ENCODE measurements at regions not wholly inside any gene's neighbourhood (a gene's known extent, or its start where the extent isn't known, plus 50 kb on each side); places are given as distances from the start of the nearest gene placed in this dataset.
A peak's percentile ranks its signal among the peaks of the same experiment; 100 is the strongest.

DNA sequence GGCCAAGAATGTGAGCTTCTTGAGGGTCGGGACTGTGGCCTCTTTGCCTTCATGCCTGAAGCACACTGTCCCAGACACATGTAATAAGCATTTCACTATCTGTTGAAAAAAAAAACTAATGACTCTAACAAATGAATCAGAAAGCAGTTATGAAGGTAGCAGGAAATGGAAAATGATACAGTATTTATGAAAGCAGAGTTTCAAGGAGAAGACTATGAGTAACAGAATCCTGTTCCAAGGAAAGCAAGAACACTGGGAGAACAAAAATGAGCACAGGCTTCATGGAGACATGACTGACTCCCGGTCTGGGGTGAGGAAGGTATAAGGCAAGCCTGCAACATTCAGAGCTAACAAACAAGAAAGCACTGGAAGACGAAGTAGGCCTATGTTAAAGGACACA is 190.8 kb downstream of the RNF152 start:
- H3K27me3 ChIP-seq (ENCODE audit: control insufficient read depth, insufficient read depth, low read length) = no peaks in the 10 kb centered on the region
- DNase-seq (ENCODE audit: low read depth) (peak; percentile 85), FAIRE-seq (no peak)

DNA sequence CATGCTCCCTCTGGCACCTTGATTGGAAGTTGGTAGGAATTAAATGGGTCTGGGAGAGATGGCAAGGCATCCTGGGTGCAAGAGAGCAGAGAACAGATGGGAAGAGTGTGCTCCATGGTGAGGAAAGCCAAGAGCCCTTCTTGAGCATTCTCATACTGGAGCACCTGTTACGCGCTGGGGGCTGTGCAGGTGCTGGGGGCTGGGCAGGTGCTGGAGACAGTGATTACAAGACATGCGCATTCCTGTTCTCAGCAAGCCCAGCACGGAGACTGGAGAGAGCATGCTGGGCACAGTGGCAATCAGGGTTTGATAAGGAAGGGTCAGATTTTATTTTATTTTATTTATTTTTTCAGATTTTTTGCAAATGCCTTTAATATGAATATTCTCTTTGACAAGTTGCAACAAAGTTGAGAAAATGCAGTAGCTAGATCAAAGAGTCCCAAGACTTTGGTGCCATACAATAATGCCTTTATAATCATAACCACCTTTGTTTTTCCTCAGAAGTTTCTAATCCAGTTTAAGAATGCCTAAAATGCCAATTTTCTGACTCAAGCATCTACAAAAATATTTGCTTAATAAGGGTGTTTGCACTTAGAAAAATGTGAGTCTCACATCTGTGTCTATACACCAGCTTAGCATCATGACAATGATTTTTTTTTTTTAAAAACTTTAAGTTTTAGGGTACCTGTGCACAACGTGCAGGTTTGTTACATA is 193.3 kb downstream of the RNF152 start:
- TF ChIP-seq, protein P1, sequence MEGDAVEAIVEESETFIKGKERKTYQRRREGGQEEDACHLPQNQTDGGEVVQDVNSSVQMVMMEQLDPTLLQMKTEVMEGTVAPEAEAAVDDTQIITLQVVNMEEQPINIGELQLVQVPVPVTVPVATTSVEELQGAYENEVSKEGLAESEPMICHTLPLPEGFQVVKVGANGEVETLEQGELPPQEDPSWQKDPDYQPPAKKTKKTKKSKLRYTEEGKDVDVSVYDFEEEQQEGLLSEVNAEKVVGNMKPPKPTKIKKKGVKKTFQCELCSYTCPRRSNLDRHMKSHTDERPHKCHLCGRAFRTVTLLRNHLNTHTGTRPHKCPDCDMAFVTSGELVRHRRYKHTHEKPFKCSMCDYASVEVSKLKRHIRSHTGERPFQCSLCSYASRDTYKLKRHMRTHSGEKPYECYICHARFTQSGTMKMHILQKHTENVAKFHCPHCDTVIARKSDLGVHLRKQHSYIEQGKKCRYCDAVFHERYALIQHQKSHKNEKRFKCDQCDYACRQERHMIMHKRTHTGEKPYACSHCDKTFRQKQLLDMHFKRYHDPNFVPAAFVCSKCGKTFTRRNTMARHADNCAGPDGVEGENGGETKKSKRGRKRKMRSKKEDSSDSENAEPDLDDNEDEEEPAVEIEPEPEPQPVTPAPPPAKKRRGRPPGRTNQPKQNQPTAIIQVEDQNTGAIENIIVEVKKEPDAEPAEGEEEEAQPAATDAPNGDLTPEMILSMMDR (IDR thresholded peaks at IDR 0.05; ENCODE audit: insufficient read depth, low read length, severe bottlenecking) = no peak
- DNase-seq (ENCODE audit: low read depth) = no peak
- Histone ChIP-seq H3K36me3 (ENCODE audit: control insufficient read depth, insufficient read depth, low read length) (no peaks in the 10 kb centered on the region), H3K27me3 (ENCODE audit: control insufficient read depth, insufficient read depth, low read length) (no peaks in the 10 kb centered on the region), H3K4me3 (ENCODE audit: low read depth, low read length) (no peak overlapping the region)
- no peak for FAIRE-seq

More for the DNA sequence above, 190.8 kb downstream of the RNF152 start:
- H3K4me3 ChIP-seq (ENCODE audit: low read depth, low read length) = no peak overlapping the region
- no peaks in the 10 kb centered on the region for H3K36me3 ChIP-seq (ENCODE audit: control insufficient read depth, insufficient read depth, low read length)
- TF ChIP-seq, protein P1 (IDR thresholded peaks at IDR 0.05; ENCODE audit: insufficient read depth, low read length, severe bottlenecking) = no peak

DNA sequence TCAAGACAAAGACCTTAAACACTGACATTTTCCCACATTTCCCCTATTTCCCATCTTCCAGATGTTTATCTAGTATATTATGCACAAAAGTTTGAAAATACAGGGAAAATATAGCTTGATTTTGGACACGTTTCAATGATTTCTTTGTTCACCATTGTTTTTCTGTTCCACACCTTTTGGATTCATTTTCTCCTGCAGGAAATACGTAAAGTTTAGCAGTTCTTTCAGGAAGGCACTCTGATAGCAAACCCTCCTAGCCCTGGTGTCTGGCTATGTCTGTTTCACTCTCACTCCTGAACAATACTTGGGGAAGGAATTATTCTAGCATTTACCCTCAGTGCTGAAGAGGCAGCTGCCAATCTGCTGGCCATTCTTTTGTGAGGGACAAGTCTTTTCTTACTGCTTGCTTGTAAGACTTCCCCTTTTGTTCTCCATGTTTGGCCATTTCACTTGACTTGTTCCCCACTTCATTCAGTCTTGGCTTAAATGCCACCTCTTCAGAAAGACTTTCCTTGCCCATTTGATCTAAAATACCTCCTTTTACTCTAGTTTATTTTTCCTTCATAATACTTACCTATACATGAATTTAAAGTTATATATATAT is 195.4 kb downstream of the RNF152 start:
- DNase-seq (ENCODE audit: low read depth) (no peak), FAIRE-seq (no peak)
- TF ChIP-seq, protein P1 (IDR thresholded peaks at IDR 0.05; ENCODE audit: insufficient read depth, low read length, severe bottlenecking) = no peak

DNA sequence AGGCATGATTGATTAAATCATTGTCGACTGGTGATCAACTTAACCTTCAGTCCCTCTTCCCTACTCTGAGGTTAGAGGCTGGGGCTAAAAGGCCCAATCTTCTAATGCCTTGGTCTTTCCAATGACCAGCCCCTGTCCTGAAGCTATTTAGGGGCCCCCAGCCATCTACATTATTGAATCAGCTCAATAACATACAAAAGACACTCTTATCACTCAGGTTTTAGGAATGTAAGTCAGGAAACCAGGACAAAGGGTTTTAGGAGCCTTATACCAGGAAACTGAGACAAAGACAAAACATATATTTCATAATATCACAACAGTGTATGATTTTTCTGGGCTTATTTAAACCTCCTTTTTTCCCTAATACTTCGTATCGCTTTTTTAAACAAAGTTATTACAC is 198.6 kb downstream of the RNF152 start:
- TF ChIP-seq, protein P1 (IDR thresholded peaks at IDR 0.05; ENCODE audit: insufficient read depth, low read length, severe bottlenecking) = no peak
- H3K27me3 ChIP-seq (ENCODE audit: control insufficient read depth, insufficient read depth, low read length) = no peaks in the 10 kb centered on the region
- FAIRE-seq (no peak), DNase-seq (ENCODE audit: low read depth) (peak; percentile 33)
- H3K36me3 ChIP-seq (ENCODE audit: control insufficient read depth, insufficient read depth, low read length) = no peaks in the 10 kb centered on the region
- no peak overlapping the region for H3K4me3 ChIP-seq (ENCODE audit: low read depth, low read length)

More for the DNA sequence above, 195.4 kb downstream of the RNF152 start:
- no peak overlapping the region for H3K4me3 ChIP-seq (ENCODE audit: low read depth, low read length)
- no peaks in the 10 kb centered on the region for H3K36me3 ChIP-seq (ENCODE audit: control insufficient read depth, insufficient read depth, low read length)
- no peaks in the 10 kb centered on the region for H3K27me3 ChIP-seq (ENCODE audit: control insufficient read depth, insufficient read depth, low read length)

DNA sequence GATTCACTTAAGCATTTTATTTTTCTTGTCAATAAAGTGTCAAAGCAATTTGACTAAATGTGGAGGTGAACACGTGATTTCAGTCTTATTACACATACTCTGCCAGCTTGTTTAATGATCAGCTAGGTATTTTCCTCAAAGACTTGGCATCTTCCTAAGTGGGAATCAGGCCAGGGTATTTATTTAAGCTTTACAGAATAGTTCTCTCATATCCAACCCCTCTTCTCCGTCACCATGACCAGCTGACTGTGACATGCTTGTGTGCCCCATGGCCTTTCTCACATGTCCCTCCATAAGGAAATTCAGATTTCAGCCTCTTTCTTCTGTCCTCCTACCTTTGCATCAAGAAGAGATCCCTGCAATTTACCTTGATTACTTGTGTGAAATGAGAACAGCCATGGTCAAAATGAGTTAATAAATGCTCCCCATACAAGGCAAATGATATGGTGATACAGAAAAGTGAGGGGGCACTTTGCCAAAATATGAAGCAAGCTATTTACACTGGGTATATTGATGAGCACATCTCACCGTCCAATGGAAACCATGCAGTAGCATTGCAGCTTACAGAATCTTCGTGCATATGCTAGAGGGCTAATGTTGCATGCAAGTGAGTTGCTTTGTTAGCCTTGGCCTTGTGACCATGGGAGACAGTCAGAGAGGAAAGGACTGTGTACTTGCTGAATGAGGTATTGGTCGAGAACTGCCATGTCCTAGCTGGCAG is 202.2 kb downstream of the RNF152 start:
- DNase-seq (ENCODE audit: low read depth) (no peak), FAIRE-seq (no peak)
- TF ChIP-seq, protein P1 (IDR thresholded peaks at IDR 0.05; ENCODE audit: insufficient read depth, low read length, severe bottlenecking) = no peak
- Histone ChIP-seq H3K36me3 (ENCODE audit: control insufficient read depth, insufficient read depth, low read length) (no peaks in the 10 kb centered on the region), H3K4me3 (ENCODE audit: low read depth, low read length) (no peak overlapping the region), H3K27me3 (ENCODE audit: control insufficient read depth, insufficient read depth, low read length) (no peaks in the 10 kb centered on the region)

All from bronchial epithelial cell (primary cell).